ENCODE measurements at regions not wholly inside any gene's neighbourhood (a gene's known extent, or its start where the extent isn't known, plus 50 kb on each side); places are given as distances from the start of the nearest gene placed in this dataset.

GRCh38 chr10:65838811-65839210 lies 1087.0 kb upstream of the LRRTM3 start (continued):
- TF ChIP-seq ZNF462 (CRISPR knock-in tag; IDR thresholded peaks at IDR 0.05): no peak
- no peak for TF ChIP-seq EZH2phosphoT487 (IDR thresholded peaks at IDR 0.05; ENCODE audit: unreplicated experiment)
- TF ChIP-seq CREB1 (CRISPR knock-in tag; IDR thresholded peaks at IDR 0.05; ENCODE audit: low read depth): no peak
- TF ChIP-seq NANOG (IDR thresholded peaks at IDR 0.05; ENCODE audit: borderline replicate concordance): no peak
- TF ChIP-seq ZNF331 (CRISPR knock-in tag; IDR thresholded peaks at IDR 0.05; ENCODE audit: low read depth): no peak
- TF ChIP-seq REST (IDR thresholded peaks at IDR 0.05; ENCODE audit: unreplicated experiment): no peak
- no peak for TF ChIP-seq POLR2AphosphoS5 (IDR thresholded peaks at IDR 0.05; ENCODE audit: low read depth)
